Panc1 (cell line): ENCODE measurements at regions not wholly inside any gene's neighbourhood (a gene's known extent, or its start where the extent isn't known, plus 50 kb on each side); places are given as distances from the start of the nearest gene placed in this dataset.

Experiments
- ATAC-seq: fragments of 200-7000 bp; cut with Tn5 transposase; 2 replicates; pipeline ENCODE4 v1.9.1; 2020; ENCODE audit warnings: mild to moderate bottlenecking, moderate library complexity
- BruUV-seq: library from RNA; stranded (reverse); fragments of 400-500 nt; replicated peaks from 2 replicates; lab custom pipeline; 2021; lab: Mats Ljungman, UMichigan
- CTCF ChIA-PET: fragments of 300-600 bp; sonication (Branson Sonifier 250); formaldehyde crosslinking; loops from one replicate; lab custom pipeline; 2022; ENCODE audit warnings: antibody characterized with exemption; lab: Charles Lee
- POLR2A ChIA-PET: fragments of 300-600 bp; sonication (Branson Sonifier 250); formaldehyde crosslinking; loops from one replicate; lab custom pipeline; 2022; ENCODE audit warnings: antibody characterized with exemption; lab: Charles Lee
- DNase-seq: peaks from one replicate; pipeline ENCODE4 v3.0.0-alpha.2; 2010; ENCODE audit warnings: low read depth, low spot score
- H3K27ac ChIP-seq: 2 replicates; pipeline ENCODE4 v1.5.1; 2011; ENCODE audit warnings: mild to moderate bottlenecking, low read length, inconsistent platforms
- H3K27me3 ChIP-seq: fragments of 200-500 bp; sonication (Bioruptor generic); 2 replicates; pipeline ENCODE4 v1.6.0; 2014; ENCODE audit warnings: low read length, inconsistent platforms; ENCODE audit not compliant: control insufficient read depth, insufficient read depth
- H3K36me3 ChIP-seq: fragments of 200-500 bp; sonication (Bioruptor generic); 2 replicates; pipeline ENCODE4 v1.5.1; 2014; ENCODE audit warnings: inconsistent platforms, mild to moderate bottlenecking, low read length, moderate library complexity; ENCODE audit not compliant: control insufficient read depth, insufficient read depth
- H3K4me1 ChIP-seq: 2 replicates; pipeline ENCODE4 v1.5.1; 2011; ENCODE audit warnings: inconsistent platforms, mild to moderate bottlenecking, low read length, moderate library complexity; ENCODE audit not compliant: control insufficient read depth, insufficient read depth
- H3K4me3 ChIP-seq, 2 experiments: 2 replicates each; pipeline ENCODE4 v1.5.1; 2011 to 2012; ENCODE audit warnings: low read depth in 2 of 2, low read length in 2 of 2, mild to moderate bottlenecking in 2 of 2, inconsistent platforms in 1 of 2, moderate library complexity in 1 of 2
- H3K9me3 ChIP-seq: fragments of 200-500 bp; sonication (Bioruptor generic); 2 replicates; pipeline ENCODE4 v1.5.1; 2014; ENCODE audit warnings: low read depth, mild to moderate bottlenecking, inconsistent platforms, low read length, moderate library complexity; ENCODE audit not compliant: control insufficient read depth, insufficient read depth
- CTCF ChIP-seq: fragments of 450-650 bp; IDR thresholded peaks from 2 replicates; pipeline ENCODE4 v1.5.1; 2017; ENCODE audit warnings: mild to moderate bottlenecking
- POLR2AphosphoS5 ChIP-seq: IDR thresholded peaks from 2 replicates; pipeline ENCODE4 v1.6.1; 2012; ENCODE audit warnings: mild to moderate bottlenecking, low read depth, low read length, moderate library complexity
- SIN3A ChIP-seq: IDR thresholded peaks from 2 replicates; pipeline ENCODE4 v1.6.1; 2012; ENCODE audit warnings: low read depth, mild to moderate bottlenecking, low read length, moderate library complexity, borderline replicate concordance; ENCODE audit not compliant: insufficient read depth
- TCF7L2 ChIP-seq: IDR thresholded peaks from 2 replicates; pipeline ENCODE4 v1.6.1; 2011; ENCODE audit warnings: mild to moderate bottlenecking, low read depth, low read length, inconsistent platforms
- in situ Hi-C: cut with HindIII; loops from 2 replicates; pipeline ENCODE4 v1.10.0; 2016; ENCODE audit warnings: low sequenced_read_pairs, low pct_unique_long_range_greater_than_20kb
- intact Hi-C: fragments of 100-400 bp; cut with micrococcal nuclease; formaldehyde crosslinking; loops from one replicate; pipeline ENCODE4 v1.10.0; 2022; ENCODE audit not compliant: unreplicated experiment
- TF ChIP-seq, protein P1 (sequence below), 2 experiments: IDR thresholded peaks; 2 replicates each; pipeline ENCODE4 v1.6.1; 2011 to 2012; ENCODE audit warnings: low read depth in 2 of 2, control low read depth in 1 of 2, low read length in 1 of 2, mild to moderate bottlenecking in 1 of 2, moderate library complexity in 1 of 2; ENCODE audit not compliant: insufficient read depth in 1 of 2

- in situ Hi-C loops: no loop called here
- POLR2A ChIA-PET: no interaction called here
- Histone ChIP-seq H3K4me3 (no peak overlapping the region), H3K9me3 (no peaks in the 10 kb centered on the region), H3K27me3 (no peaks in the 10 kb centered on the region), H3K36me3 (no peaks in the 10 kb centered on the region), H3K27ac (no peak overlapping the region), H3K4me1 (no peaks in the 10 kb centered on the region)
- CTCF ChIA-PET: no interaction called here
- DNase-seq (no peak), ATAC-seq (no peak)
- TF ChIP-seq TCF7L2: no peak
- no peak for TF ChIP-seq SIN3A
- TF ChIP-seq, protein P1, sequence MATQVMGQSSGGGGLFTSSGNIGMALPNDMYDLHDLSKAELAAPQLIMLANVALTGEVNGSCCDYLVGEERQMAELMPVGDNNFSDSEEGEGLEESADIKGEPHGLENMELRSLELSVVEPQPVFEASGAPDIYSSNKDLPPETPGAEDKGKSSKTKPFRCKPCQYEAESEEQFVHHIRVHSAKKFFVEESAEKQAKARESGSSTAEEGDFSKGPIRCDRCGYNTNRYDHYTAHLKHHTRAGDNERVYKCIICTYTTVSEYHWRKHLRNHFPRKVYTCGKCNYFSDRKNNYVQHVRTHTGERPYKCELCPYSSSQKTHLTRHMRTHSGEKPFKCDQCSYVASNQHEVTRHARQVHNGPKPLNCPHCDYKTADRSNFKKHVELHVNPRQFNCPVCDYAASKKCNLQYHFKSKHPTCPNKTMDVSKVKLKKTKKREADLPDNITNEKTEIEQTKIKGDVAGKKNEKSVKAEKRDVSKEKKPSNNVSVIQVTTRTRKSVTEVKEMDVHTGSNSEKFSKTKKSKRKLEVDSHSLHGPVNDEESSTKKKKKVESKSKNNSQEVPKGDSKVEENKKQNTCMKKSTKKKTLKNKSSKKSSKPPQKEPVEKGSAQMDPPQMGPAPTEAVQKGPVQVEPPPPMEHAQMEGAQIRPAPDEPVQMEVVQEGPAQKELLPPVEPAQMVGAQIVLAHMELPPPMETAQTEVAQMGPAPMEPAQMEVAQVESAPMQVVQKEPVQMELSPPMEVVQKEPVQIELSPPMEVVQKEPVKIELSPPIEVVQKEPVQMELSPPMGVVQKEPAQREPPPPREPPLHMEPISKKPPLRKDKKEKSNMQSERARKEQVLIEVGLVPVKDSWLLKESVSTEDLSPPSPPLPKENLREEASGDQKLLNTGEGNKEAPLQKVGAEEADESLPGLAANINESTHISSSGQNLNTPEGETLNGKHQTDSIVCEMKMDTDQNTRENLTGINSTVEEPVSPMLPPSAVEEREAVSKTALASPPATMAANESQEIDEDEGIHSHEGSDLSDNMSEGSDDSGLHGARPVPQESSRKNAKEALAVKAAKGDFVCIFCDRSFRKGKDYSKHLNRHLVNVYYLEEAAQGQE (IDR thresholded peaks at IDR 0.05; ENCODE audit: insufficient read depth in 1 of 2, low read depth in 2 of 2, low read length in 1 of 2): no peak
- intact Hi-C loops: no loop called here
- BruUV-seq: no TSS peak
Measured at GRCh38 chr18:50454387-50454988, 79.6 kb downstream of the SKA1 start.

DNA sequence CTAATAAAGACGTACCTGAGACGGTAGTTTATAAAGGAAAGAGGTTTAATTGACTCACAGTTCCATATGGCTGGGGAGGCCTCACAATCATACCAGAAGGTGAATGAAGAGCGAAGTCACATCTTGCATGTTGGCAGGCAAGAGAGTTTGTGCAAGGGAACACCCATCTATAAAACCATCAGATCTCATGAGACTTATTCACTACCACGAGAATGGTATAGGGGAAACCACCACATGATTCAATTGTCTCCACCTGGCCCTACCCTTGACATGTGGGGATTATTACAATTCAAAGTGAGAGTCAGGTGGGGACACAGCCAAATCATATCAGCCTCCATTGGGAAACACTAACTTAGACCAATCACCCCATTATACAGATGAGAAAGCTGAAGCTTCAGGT lies 81.4 kb downstream of the SKA1 start:
- ATAC-seq (no peak), DNase-seq (no peak)
- no peaks in the 10 kb centered on the region for H3K36me3 ChIP-seq
- no peak overlapping the region for H3K4me3 ChIP-seq
- H3K27ac ChIP-seq: no peak overlapping the region
- in situ Hi-C loops (no loop called here), intact Hi-C loops (no loop called here)
- CTCF ChIA-PET: no interaction called here
- TF ChIP-seq CTCF (no peak), TCF7L2 (no peak), POLR2AphosphoS5 (no peak), SIN3A (no peak)
- TF ChIP-seq, protein P1 (IDR thresholded peaks at IDR 0.05; ENCODE audit: insufficient read depth in 1 of 2, low read depth in 2 of 2, low read length in 1 of 2): no peak
- POLR2A ChIA-PET: no interaction called here
- no TSS peak for BruUV-seq
- H3K27me3 ChIP-seq: no peaks in the 10 kb centered on the region
- no peaks in the 10 kb centered on the region for H3K4me1 ChIP-seq
- H3K9me3 ChIP-seq: no peaks in the 10 kb centered on the region
